HUDEP-2 (cell line): ENCODE measurements at regions not wholly inside any gene's neighbourhood (a gene's known extent, or its start where the extent isn't known, plus 50 kb on each side); places are given as distances from the start of the nearest gene placed in this dataset.
"Not testable (repeated sequence)": the region's sequence is repeated elsewhere in the genome, so short reads cannot be mapped to it uniquely, and the experiment has no call there.

Source experiments
- DNase-seq, 76 experiments: peaks; one replicate each; lab custom pipeline; 2025; ENCODE audit not compliant: unreplicated experiment in 76 of 76; lab: John Stamatoyannopoulos, UW

DNA sequence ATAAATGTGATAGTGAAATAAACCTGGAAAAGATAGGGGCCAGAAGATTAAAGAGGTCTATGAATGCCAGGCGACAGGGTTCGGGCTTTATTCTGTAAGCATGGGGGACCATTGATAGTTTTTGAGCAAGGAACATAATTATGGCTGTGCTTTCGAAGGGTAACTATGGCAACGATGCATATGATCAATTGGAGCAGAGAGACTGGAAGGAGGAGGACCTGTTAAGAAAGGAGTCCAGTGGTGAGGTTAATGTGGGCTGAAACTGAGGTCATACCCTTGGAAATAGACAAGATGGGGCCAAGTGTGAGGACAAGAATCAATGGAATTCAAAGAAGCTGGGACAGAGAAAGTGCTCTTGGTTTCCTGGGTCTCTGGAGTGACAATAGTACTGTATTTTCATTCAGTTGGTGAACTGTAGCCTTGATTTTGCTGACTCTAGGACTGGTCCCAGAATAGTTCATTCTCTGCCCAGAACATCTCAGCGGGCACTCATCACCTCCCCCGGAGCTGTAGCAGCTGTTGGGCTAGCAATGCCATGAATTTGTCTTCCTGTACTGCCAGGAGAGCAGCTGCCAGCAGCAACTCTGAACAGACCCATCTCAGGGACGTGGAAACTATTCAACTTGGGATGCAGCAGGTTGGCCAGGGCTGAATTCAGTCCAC, 108.4 kb downstream of the SRGAP2 start:
- not testable (repeated sequence) for DNase-seq

DNA sequence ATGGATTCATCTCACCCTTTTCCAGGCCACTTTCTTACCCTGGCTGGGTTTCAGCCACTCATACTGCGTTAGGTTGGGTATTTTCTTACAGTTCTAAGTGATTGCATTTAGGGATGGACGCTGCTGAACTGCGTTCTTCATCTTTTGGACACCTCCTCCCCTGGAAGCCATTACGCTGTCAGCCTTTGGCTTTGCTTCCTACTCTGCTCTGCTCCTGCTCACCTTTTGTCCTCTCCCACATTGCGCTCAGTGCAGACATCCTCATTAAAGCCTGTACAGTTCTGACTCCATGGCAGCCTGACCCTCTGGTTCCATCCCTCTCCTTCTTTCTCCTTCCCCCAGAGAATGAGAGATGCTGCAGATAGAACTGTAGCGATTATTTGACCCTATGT, 108.9 kb downstream of the SRGAP2 start:
- DNase-seq = not testable (repeated sequence)

DNA sequence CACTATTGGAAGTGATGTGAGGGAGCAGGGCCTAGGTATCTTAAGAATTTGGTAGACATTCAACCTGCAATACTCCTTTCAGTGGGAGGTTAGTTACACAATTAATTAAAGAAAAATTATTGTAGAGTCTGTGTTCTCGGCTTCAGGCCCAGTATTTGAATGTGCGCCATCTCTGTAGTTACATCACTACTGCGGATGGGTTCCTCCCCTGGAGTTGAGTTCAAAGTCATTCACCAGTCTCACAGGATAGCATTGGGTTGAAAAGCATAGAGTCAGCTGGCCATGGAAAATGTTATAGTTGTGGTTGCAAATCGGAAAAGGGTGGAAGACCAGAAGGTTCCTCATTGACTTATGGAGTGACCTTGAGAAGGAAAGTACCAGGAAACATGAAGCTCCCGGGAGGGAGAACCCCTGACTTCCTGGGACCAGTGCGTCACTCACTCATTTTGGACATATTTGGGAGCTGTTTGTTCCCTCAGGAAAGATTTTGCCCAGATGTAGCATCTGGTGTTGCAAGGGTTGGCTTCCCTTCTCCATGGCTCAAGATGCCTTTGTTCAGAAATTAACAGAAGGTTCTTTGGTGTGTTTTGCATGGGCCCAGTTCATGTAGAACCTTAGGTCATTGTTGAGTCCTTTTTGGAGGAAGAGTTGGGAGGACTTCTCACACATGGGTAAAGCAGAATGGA, 111.8 kb downstream of the SRGAP2 start:
- not testable (repeated sequence) for DNase-seq

DNA sequence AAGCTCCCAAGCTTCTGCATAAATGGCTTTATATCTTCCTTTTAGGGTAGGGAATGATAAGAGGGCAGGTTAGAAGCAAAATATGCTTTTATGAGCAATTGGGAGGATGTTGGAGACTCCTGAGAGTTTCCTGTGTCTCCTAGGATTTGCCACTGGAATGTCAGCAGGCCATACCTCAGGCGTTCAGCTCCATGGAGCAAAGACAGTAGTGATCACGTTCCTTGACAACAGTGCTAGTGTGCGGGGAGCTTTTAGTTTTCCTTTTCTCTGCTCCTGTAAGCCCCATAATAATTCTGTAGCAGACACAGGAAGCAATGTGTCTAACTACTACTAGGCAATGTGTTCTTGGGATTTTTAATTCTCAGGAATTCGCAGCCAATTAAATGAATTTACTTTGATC, 113.6 kb downstream of the SRGAP2 start:
- not testable (repeated sequence) for DNase-seq

DNA sequence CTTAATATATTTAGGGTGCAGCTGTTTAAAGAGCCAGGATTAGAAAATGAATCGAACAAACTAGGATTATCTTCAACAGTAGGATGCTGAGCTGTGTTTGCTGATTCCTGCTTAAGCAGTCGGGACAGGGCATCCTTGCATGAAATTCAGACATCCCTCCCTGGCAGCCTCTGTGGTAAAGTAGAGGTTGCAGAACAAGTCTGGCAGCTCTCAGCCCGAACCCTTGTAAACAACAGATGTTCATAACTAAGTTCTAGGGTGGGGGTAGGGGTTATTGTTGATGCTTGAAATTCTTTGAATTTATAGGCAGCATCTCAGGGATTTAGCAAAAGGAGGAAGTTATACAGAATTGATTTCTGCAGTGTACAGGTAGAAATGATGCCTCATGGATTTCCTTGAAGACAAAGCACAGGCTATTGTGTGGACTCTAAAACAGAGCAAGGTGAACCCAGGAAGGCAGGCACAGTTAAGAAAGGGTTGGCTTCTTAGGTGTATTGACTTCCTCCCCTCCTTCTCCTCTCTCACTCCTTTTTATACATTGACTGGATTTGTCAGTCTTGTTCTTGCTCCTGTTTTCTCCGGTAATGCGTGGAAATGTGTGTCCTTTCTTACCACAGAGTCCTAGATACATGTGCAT, 114.7 kb downstream of the SRGAP2 start:
- not testable (repeated sequence) for DNase-seq

DNA sequence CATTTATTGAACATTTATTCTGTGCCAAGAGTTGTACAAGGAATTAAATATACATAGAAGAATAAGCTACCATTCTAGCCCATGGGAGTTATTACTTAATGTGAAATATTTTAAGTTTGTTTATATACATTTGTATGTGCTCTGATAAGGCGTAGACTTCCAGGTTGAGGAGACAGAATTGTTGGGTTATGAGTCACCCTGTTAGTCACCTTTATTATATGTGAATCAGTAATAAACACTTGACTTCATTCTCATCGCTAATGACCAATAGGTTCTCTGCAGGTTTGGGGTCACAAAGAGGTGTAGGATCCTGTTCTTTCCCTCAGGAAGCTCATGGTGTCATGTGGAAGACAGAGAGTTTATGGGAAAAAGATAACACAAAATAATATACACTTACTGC, 116.9 kb downstream of the SRGAP2 start:
- DNase-seq = not testable (repeated sequence)

DNA sequence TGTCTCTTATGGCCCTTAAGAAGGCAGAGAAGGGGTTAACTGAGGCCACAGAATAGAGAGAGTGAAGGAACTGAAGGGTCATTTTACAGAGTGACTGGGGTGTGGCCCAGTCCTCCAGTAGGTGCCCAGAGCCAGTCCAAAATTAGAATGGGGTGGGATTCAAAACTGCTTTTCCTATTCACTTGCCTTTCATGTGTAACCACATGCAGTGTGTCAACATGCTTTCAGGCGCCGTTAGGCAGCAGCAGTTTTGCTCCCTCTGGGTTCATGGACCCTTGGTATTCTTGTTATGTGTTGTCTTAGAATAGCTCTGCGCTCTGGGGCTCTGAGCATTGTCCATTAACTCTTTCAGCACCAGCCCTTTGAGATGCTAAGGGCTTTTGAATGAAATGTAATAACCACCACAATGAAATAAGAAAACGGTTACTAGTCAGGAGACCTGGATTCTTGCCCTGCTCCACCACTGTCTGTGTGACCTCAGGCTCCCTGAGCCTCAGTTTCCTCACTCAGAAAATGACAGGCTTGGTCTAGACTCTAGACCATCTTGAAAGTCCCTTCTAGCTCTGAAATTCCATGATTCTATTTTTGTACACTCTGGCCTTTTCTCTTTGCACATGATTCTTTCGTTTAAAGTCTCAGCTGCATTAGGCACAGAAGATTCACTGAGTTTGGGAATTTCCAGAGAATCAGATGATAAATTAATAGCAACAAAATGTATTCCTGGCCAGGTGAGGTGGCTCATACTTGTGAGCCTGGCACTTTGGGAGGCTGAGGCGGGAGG, 123.0 kb downstream of the SRGAP2 start:
- not testable (repeated sequence) for DNase-seq

DNA sequence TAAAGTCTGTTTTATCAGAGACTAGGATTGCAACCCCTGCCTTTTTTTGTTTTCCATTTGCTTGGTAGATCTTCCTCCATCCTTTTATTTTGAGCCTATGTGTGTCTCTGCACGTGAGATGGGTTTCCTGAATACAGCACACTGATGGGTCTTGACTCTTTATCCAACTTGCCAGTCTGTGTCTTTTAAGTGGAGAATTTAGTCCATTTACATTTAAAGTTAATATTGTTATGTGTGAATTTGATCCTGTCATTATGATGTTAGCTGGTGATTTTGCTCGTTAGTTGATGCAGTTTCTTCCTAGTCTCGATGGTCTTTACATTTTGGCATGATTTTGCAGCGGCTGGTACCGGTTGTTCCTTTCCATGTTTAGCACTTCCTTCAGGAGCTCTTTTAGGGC, 128.3 kb downstream of the SRGAP2 start:
- not testable (repeated sequence) for DNase-seq

DNA sequence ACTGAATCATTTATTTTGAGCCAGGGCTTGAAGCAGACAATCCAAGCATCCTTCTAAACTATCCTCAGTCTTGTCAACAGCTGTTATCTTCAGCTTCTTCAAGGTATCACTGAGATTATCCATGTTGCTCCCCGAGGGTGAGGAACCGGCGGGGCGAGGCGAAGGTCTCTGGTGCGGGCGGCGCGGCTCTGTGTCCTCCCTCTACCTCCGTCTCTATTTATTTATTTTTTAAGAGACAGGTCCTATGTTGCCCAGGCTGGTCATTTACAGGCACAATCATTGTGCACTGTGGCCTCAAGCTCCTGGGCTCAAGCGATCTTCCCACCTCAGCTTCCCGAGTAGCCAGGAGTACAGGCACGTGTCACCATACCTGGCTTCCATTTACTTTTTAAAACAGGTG, 130.0 kb downstream of the SRGAP2 start:
- DNase-seq = not testable (repeated sequence)

DNA sequence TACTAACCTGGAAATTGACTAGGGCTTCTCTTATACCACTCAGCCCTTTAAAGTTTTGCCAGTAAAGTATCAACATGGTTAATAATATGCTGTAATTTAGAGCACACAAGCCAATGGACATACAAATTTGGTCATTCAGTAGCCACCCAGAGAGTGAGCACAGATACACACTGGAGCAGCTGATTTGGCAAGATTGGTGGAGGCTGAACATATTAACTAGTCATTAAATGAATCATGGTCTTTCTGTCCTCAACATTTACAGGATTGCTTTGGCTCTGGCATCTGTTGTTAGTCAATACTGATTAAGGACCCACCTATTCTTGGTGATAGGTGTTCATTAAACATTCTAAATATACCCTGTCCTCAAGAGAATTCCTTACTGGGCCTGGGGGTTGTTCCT, 130.6 kb downstream of the SRGAP2 start:
- not testable (repeated sequence) for DNase-seq

DNA sequence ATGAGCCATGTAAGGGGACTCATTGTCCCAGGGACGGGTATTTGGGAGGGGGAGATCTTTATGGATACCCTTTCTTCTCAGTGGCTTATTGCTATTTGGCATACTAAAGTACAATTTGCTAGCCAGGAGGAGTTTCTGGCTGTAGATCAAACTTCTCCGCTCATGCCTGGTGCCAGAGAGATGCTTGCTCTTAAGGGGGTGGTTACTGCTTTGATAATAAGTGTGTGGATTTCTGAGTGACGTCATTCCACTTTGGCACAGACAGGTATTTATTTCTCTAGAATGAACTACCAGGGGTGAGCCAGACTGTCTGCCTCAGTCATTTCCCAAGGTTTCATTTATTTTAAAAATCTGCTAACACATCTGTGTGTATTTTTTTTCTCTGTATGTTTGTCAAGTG, 131.1 kb downstream of the SRGAP2 start:
- DNase-seq = not testable (repeated sequence)

DNA sequence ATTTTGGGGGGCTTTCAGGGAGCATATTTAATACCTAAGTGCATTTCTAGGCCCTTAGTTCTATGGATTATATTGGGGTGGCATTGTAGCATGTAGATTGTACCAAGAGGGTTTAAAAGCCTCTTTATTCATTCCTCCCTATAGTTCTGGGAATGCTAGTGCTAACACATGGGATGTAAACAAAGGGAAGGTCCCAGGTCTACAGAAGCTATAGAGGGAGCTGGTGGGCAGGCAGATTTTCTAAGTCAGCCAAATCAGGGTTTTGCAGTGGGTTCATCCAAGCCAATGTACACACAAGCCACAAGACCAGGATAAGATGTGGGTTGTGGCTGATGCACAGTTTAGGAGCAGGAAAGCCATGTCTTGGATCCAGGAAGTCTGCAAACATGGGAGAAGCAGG, 131.8 kb downstream of the SRGAP2 start:
- not testable (repeated sequence) for DNase-seq

DNA sequence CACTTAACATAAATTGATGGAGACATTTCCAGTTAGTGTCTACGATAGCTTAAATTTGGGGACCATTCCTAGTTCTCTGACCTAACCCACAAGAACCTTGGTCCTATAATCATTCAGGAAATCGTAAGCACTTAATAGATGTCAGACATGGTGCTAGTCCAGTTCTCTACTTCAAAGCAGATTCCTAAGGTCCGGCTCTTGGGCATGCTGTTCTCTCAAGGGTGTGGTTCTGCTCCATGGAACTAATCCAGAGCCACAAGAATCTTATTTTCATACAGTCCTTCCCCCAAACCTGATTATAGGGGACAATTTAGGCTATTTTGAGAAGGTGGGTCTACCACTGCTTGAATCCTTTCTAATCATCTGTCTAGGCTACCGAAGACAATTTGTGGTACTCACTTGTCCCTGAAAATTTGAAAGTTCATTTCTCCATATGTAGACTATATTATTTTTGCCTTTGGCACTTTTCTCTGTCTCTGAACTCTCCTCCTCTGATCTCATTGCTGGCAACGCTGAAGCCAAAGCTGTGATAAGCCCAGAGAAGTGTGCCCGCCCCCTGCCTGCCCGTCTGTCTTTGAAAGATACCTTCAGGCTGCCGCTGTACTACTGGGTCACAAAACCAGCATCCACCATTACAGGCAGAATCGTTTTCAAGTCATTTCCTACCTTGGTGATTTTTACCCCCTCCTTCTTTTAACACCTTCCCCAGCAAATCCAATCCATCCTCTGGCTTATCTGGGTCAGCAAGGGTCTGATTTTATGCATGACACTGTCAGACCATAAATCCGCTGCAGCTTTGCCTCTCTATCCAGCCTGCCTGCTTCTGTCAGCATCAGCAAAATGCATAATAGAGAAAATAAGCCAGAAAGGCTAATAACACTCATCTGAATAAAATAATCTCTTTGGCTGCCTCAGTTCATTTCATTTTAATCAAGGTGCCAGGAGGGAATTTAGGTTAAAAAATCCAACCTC, 132.8 kb downstream of the SRGAP2 start:
- DNase-seq = not testable (repeated sequence)

DNA sequence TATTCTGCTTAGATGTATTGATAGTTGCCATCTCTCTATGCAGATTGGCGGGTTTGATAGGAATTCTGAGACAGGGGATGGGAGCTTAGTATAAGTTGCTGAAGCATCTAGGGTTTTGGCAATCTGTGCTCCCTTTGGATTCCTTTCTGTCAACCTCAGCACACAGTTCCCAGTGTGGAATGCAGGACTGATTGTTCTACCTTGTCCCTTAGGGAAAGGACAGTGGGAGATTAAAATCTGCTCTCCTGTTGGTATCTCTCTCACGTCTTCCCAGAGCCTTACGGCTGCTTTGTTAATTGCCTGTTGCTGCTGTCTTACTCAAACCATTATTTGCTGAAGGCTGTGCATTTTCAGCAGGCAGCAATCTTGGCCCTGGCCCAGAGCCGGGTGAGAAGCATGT, 133.3 kb upstream of the IKBKE start:
- not testable (repeated sequence) for DNase-seq

DNA sequence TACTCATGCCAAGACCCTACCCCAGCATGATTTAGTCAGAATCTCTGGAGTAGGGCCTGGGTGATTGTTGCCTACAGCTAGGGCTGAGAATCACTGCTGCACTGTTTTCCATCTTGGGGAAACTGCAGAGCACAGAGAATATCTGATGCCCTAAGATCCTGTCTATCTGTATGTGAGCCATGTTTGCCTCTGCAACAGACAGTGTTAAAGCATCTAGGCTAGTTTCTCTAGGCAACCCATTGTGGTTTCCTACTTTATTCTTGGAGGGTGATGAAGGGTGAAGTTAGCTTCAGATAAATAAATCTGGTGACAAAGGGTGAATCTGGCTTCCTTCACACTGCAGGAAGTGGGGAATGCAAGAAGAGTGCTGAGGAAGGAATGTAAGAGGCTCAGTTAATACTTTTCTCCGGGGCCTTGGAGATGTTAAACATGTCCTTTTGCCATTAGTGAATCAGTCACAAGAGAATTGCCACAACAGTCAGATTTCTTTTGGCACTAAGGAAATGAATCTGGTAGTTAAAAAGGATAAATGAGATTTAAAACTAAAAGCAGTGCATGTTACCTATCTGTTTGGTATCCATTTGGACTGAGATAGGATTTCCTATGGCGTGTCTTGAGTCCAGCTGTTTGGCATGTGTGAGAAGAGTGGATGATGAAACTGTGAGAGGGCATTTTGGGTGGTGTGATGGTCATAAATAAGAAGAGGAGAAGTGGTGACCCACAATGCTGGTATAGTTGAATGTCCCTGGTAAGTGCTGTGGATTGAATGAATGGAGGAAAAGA, 119.6 kb upstream of the IKBKE start:
- DNase-seq = not testable (repeated sequence)

DNA sequence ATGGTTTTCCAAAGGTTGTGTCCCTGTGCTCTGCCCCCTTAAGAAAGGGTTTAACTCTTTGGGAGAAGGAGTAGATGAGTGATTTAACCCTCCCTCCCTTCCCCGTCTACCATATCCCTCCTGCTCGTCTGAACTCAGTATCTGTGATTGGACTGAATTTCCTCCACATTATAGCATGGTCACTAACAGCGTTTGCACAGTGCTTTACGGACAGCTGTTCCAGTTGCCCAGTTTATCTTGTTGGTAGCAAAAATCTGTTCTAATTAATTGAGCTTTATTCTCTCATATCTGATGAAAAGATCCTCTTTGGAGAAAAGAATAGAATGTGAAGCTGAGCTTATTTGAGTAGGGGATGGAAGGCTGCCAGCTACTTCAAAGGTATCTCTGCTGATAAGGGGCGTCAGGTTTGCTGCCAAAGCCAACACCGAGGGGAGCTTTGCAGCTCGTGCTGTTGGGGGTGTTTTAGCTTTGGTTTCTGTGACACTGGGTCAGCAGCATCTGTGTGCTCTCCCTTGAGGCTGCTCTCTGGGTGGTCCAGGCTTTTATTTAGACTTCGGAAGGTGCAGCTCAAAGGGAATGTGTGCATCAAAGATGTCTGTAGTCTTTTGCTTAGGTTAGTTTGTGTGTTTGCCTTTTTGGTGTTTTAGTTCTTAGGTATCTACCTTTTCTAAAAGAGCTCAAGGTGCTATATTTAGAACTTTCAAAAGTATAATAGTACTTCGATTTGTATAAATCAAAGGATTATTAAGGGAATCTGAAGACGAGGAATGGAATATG, 118.8 kb upstream of the IKBKE start:
- not testable (repeated sequence) for DNase-seq

DNA sequence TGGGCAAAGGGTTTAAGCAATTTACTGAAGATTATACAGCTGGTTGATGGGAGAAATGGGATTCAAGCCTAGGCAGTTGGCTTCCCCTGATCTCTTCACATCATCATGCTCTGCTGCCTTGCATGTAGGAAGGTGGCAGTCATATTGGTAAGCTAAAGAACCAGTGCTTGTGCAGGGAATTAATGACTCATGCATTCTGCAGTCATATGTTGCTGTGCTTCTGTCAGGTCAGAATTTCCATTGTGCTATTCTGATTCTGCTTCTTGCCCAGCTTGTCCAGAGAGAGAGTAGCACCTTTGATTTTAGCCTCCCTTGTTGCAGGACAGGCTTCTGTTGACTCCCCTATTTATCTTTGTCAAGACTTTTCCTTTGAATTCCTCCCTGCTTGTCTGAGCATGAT, 114.0 kb upstream of the IKBKE start:
- DNase-seq = peak in 3 of 76 experiments; percentile 1 to 16 (median 4)

DNA sequence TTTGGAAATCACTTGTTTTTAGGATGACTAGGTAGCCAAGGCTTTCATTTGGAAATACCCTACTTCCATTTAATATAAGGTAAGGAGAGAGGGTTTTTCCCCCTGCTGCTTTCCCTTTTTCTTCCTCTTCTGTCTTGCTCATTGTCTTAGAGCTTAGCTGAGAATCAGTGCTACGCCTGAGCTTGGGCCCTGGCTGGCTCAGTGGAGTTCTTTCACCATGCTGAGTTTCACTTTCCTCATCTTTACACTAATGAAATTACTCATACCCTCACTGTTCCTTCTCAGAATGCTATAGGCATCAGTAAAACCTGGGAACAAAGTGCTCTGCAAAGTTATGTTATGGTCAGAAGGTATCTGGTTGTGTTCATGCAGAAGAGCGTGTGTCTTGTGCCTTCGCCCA, 112.3 kb upstream of the IKBKE start:
- not testable (repeated sequence) for DNase-seq
